Neuronal stem cell (in vitro differentiated cells): ENCODE measurements at regions not wholly inside any gene's neighbourhood (a gene's known extent, or its start where the extent isn't known, plus 50 kb on each side); places are given as distances from the start of the nearest gene placed in this dataset.

Experiments
- DNase-seq: peaks from one replicate; pipeline ENCODE4 v3.0.0-alpha.2; 2013; ENCODE audit warnings: low spot score
- H2AFZ ChIP-seq: one replicate; pipeline ENCODE4 v1.6.1; 2013; ENCODE audit warnings: mild to moderate bottlenecking, low read length, inconsistent platforms
- H2AK5ac ChIP-seq: 2 replicates; pipeline ENCODE4 v1.6.1; 2013; ENCODE audit warnings: low read depth, mild to moderate bottlenecking, inconsistent platforms, low read length, moderate library complexity, mixed read lengths
- H2BK120ac ChIP-seq: 2 replicates; pipeline ENCODE4 v1.6.1; 2013; ENCODE audit warnings: low read depth, mild to moderate bottlenecking, inconsistent platforms, low read length, moderate library complexity, mixed read lengths
- H2BK12ac ChIP-seq: one replicate; pipeline ENCODE4 v1.6.1; 2013; ENCODE audit warnings: low read length, inconsistent platforms
- H2BK15ac ChIP-seq: 2 replicates; pipeline ENCODE4 v1.6.1; 2013; ENCODE audit warnings: mild to moderate bottlenecking, low read length, inconsistent platforms, mixed read lengths
- H2BK5ac ChIP-seq: one replicate; pipeline ENCODE4 v1.6.1; 2013; ENCODE audit warnings: inconsistent platforms, mild to moderate bottlenecking, low read length, moderate library complexity
- H3K14ac ChIP-seq: one replicate; pipeline ENCODE4 v1.6.1; 2013; ENCODE audit warnings: low read length, inconsistent platforms
- H3K18ac ChIP-seq: 2 replicates; pipeline ENCODE4 v1.6.1; 2013; ENCODE audit warnings: low read length, inconsistent platforms
- H3K23ac ChIP-seq: 2 replicates; pipeline ENCODE4 v1.6.1; 2013; ENCODE audit warnings: low read depth, mild to moderate bottlenecking, mixed read lengths, low read length, inconsistent platforms; ENCODE audit not compliant: poor library complexity
- H3K27ac ChIP-seq: replicated peaks from 3 replicates; pipeline ENCODE4 v1.5.1; 2013; ENCODE audit warnings: low read length, inconsistent platforms
- H3K27me3 ChIP-seq, 3 experiments: 2 replicates each; pipeline ENCODE4 v1.6.1; 2013; ENCODE audit warnings: low read length in 3 of 3, mild to moderate bottlenecking in 2 of 3, inconsistent platforms in 1 of 3, low read depth in 1 of 3, mixed read lengths in 1 of 3, moderate library complexity in 1 of 3; ENCODE audit not compliant: control insufficient read depth in 3 of 3, insufficient read depth in 3 of 3
- H3K36me3 ChIP-seq, 2 donors: replicated peaks in 1 of 2; 2 replicates each; pipeline ENCODE4 v1.6.1; 2013; ENCODE audit warnings: low read length in 2 of 2; ENCODE audit not compliant: control insufficient read depth in 2 of 2, insufficient read depth in 2 of 2
- H3K4ac ChIP-seq: 2 replicates; pipeline ENCODE4 v1.6.1; 2013; ENCODE audit warnings: inconsistent platforms, mild to moderate bottlenecking, low read length, moderate library complexity
- H3K4me1 ChIP-seq, 2 donors: 1 replicate in 1 of 2; 2 replicates in 1 of 2; pipeline ENCODE4 v1.6.1; 2013; ENCODE audit warnings: low read length in 2 of 2, low read depth in 1 of 2; ENCODE audit not compliant: control insufficient read depth in 2 of 2, insufficient read depth in 1 of 2
- H3K4me2 ChIP-seq: one replicate; pipeline ENCODE4 v1.6.1; 2013; ENCODE audit warnings: mild to moderate bottlenecking, low read length, inconsistent platforms; ENCODE audit not compliant: insufficient read depth, poor library complexity, severe bottlenecking
- H3K4me3 ChIP-seq, 2 donors: 2 replicates each; pipeline ENCODE4 v1.5.1; 2013; ENCODE audit warnings: low read length in 2 of 2, mild to moderate bottlenecking in 2 of 2, inconsistent platforms in 1 of 2, moderate library complexity in 1 of 2
- H3K79me1 ChIP-seq: one replicate; pipeline ENCODE4 v1.6.1; 2013; ENCODE audit warnings: low read depth, mild to moderate bottlenecking, inconsistent platforms, low read length, moderate library complexity
- H3K9ac ChIP-seq: one replicate; pipeline ENCODE4 v1.6.1; 2013; ENCODE audit warnings: mild to moderate bottlenecking, low read depth, low read length, inconsistent platforms; ENCODE audit not compliant: poor library complexity
- H3K9me3 ChIP-seq, 2 donors: replicated peaks in 1 of 2; 2 replicates each; pipeline versions ENCODE3 to v1.6.1; 2013; ENCODE audit warnings: low read length in 2 of 2, mild to moderate bottlenecking in 2 of 2, inconsistent platforms in 1 of 2, low read depth in 1 of 2, mixed read lengths in 1 of 2, moderate library complexity in 1 of 2; ENCODE audit not compliant: control insufficient read depth in 2 of 2, insufficient read depth in 1 of 2
- H4K8ac ChIP-seq: one replicate; pipeline ENCODE4 v1.6.1; 2013; ENCODE audit warnings: low read depth, mild to moderate bottlenecking, inconsistent platforms, low read length, moderate library complexity
- H4K91ac ChIP-seq: one replicate; pipeline ENCODE4 v1.6.1; 2013; ENCODE audit warnings: low read length, low read depth, mild to moderate bottlenecking, inconsistent platforms; ENCODE audit not compliant: poor library complexity
- WGBS, 2 donors: extraction: QIAGEN DNeasy Blood & Tissue Kit; methylation state at CpG; one replicate each; pipeline ENCODE4 v1.1.7; 2013; ENCODE audit warnings: missing lambda C conversion rate in 2 of 2, mixed read lengths in 1 of 2; ENCODE audit not compliant: insufficient read length in 2 of 2, insufficient replicate concordance in 1 of 2; ENCODE audit errors: extremely low coverage in 2 of 2; 5-methylcytosine and 5-hydroxymethylcytosine counted together

DNA sequence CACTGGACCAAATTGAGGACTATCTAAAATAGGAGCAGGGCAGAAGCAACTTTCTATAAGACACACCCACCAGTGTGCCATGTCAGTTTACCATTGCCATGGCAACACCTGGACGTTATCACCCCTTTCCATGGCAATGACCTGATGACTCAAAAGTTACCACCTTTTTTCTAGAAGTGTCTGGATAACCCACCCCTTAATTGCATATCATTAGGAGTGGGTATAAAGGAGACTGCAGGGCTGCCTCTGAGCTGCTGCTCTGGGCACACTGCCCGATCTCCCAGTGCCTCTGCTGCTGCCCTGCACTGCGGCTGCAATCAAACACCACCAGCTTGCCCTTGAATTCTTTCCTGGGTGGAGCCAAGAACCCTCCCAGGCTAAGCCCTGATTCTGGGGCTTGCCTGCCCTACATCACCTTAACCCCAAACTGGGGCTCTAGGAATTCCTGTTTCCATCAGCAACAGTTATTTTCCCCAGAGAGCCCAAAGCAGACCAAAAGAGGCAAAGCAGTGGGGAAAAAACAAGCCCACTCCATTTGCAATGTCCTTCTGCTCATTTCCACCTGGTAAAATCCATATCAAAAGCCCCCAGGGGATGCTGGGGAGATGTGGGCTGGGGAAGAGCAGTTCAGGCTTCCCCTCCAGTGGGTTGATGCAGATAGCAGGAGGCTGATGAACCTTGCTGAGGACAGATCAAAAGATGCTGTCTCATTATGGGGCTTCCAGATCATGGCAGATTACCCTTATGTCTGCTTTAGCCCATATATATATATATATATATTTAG lies 129.5 kb upstream of the NCOR2 start:
- no peaks in the 10 kb centered on the region for H3K79me1 ChIP-seq
- peaks cover 0 to 9% (median 0%) of the 10 kb centered on the region in 3 experiments for H3K27me3 ChIP-seq
- no peak overlapping the region for H2BK120ac ChIP-seq
- no peak overlapping the region for H3K27ac ChIP-seq
- H3K23ac ChIP-seq = no peak overlapping the region
- DNase-seq = no peak
- H2BK12ac ChIP-seq = no peak overlapping the region
- peaks cover 0 to 15% of the 10 kb centered on the region in 2 donors for H3K9me3 ChIP-seq
- no peak overlapping the region for H2BK5ac ChIP-seq
- H4K91ac ChIP-seq = no peak overlapping the region
- no peak overlapping the region for H2BK15ac ChIP-seq
- no peak overlapping the region for H3K9ac ChIP-seq
- no peak overlapping the region for H3K4me2 ChIP-seq
- H3K4me3 ChIP-seq = no peak overlapping the region
- no peak overlapping the region for H3K14ac ChIP-seq
- H3K4me1 ChIP-seq = peaks cover 13 to 17% of the 10 kb centered on the region in 2 donors
- no peak overlapping the region for H2AFZ ChIP-seq
- H3K18ac ChIP-seq = no peak overlapping the region
- H2AK5ac ChIP-seq = no peak overlapping the region
- WGBS, 2 donors = no CpG with 5 or more reads among the region's 3 CpGs
- no peak overlapping the region for H3K4ac ChIP-seq
- H4K8ac ChIP-seq = no peak overlapping the region
- no peaks in the 10 kb centered on the region for H3K36me3 ChIP-seq

DNA sequence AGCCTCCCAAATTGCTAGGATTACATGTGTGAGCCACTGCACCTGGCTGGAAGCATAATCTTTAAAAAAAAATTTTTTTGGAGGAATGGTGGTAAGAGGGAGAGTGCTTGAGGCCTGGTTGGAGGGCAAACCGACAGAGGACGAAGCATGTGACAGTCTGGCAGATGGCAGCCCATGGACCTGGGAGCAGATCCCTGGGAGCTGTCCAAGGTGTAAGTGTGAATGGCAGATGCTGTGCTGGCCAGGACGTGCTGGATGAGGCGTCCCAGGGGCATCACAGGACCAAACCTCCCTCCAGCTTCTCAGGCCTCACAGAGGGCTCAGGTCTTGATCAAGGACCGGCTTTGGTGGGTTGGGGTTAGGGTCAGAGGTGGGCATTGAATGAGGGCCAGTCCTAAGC lies 128.4 kb upstream of the NCOR2 start:
- H3K23ac ChIP-seq = no peak overlapping the region
- WGBS, 2 donors = no CpG with 5 or more reads among the region's 5 CpGs
- H2BK15ac ChIP-seq = no peak overlapping the region
- no peak overlapping the region for H3K18ac ChIP-seq
- H3K9ac ChIP-seq = no peak overlapping the region
- no peaks in the 10 kb centered on the region for H3K36me3 ChIP-seq
- H3K79me1 ChIP-seq = no peaks in the 10 kb centered on the region
- H3K27ac ChIP-seq = no peak overlapping the region
- no peak overlapping the region for H3K4ac ChIP-seq
- H3K4me2 ChIP-seq = no peak overlapping the region
- no peak overlapping the region for H2AFZ ChIP-seq
- no peak overlapping the region for H4K91ac ChIP-seq
- DNase-seq = no peak
- no peak overlapping the region for H3K14ac ChIP-seq
- H4K8ac ChIP-seq = no peak overlapping the region
- H2BK12ac ChIP-seq = peak overlapping the region; percentile 42
- peaks cover 2 to 15% of the 10 kb centered on the region in 2 donors for H3K9me3 ChIP-seq
- H2AK5ac ChIP-seq = peak overlapping the region; percentile 32
- peaks cover 8 to 12% of the 10 kb centered on the region in 2 donors for H3K4me1 ChIP-seq
- no peak overlapping the region for H2BK5ac ChIP-seq
- no peak overlapping the region for H3K4me3 ChIP-seq
- no peak overlapping the region for H2BK120ac ChIP-seq
- peaks cover 0 to 9% (median 0%) of the 10 kb centered on the region in 3 experiments for H3K27me3 ChIP-seq

DNA sequence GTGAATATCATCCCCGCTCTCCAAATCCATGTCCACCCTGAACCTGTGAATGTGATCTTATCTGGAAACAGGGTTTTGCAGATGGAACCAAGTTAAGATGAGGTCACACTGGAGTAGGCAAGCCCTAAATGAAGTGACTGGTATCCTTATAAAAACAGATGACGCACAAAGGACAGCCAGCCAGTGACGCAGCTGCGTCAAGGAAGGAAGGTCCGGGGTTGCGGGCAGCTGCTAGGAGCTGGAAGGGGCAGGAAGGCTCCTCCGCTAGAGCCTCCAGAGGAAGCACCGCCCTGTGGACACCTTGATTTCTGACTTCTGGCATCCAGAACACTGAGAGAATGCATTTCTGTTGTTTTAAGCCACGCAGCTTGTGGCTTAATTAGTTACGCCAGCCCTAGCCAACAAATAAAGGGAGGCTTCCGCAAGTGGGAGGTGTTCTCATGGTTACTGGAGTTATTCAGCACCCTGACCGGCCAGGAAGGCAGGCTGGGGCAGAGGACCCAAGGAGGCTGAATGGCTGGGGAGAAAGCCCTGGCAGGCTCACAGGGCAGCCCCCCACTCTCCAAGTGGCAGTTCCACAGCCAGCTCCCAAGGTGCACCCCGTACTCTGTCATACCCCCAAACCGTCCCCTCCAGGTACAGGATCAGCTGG lies 127.6 kb upstream of the NCOR2 start:
- no peak overlapping the region for H4K8ac ChIP-seq
- H2BK120ac ChIP-seq = no peak overlapping the region
- no peak overlapping the region for H3K27ac ChIP-seq
- H3K27me3 ChIP-seq = peaks cover 0 to 8% (median 0%) of the 10 kb centered on the region in 3 experiments
- peaks cover 7 to 9% of the 10 kb centered on the region in 2 donors for H3K4me1 ChIP-seq
- H2AK5ac ChIP-seq = no peak overlapping the region
- H3K4ac ChIP-seq = no peak overlapping the region
- no peaks in the 10 kb centered on the region for H3K79me1 ChIP-seq
- H3K4me2 ChIP-seq = no peak overlapping the region
- H2BK5ac ChIP-seq = no peak overlapping the region
- H3K36me3 ChIP-seq = no peaks in the 10 kb centered on the region
- H2BK12ac ChIP-seq = no peak overlapping the region
- WGBS, 2 donors = no CpG with 5 or more reads among the region's 14 CpGs
- no peak overlapping the region for H4K91ac ChIP-seq
- no peak overlapping the region for H3K4me3 ChIP-seq
- no peak overlapping the region for H2BK15ac ChIP-seq
- no peak for DNase-seq
- no peak overlapping the region for H3K14ac ChIP-seq
- peak overlapping the region; percentile 82 for H2AFZ ChIP-seq
- peak overlapping the region; percentile 31 for H3K18ac ChIP-seq
- no peak overlapping the region for H3K23ac ChIP-seq
- H3K9ac ChIP-seq = no peak overlapping the region
- H3K9me3 ChIP-seq = peaks cover 4 to 15% of the 10 kb centered on the region in 2 donors

- Histone ChIP-seq H3K79me1 (no peaks in the 10 kb centered on the region), H3K4ac (no peak overlapping the region), H2BK120ac (no peak overlapping the region), H3K9me3 (peaks cover 4 to 15% of the 10 kb centered on the region in 2 donors), H3K4me1 (peaks cover 7 to 9% of the 10 kb centered on the region in 2 donors), H2BK15ac (no peak overlapping the region), H3K27me3 (peaks cover 0 to 6% (median 0%) of the 10 kb centered on the region in 3 experiments), H3K18ac (no peak overlapping the region), H2AK5ac (no peak overlapping the region), H3K4me2 (no peak overlapping the region), H4K91ac (no peak overlapping the region), H3K9ac (no peak overlapping the region), H2BK12ac (no peak overlapping the region), H4K8ac (no peak overlapping the region), H3K4me3 (no peak overlapping the region), H3K36me3 (no peaks in the 10 kb centered on the region), H2BK5ac (no peak overlapping the region), H3K23ac (no peak overlapping the region), H3K14ac (no peak overlapping the region), H3K27ac (no peak overlapping the region), H2AFZ (no peak overlapping the region)
- no peak for DNase-seq
- no CpG with 5 or more reads among the region's 5 CpGs for WGBS, 2 donors
Observed at GRCh38 chr12:124694250-124694649, 126.8 kb upstream of the NCOR2 start.
